ENCODE measurements at regions not wholly inside any gene's neighbourhood (a gene's known extent, or its start where the extent isn't known, plus 50 kb on each side); places are given as distances from the start of the nearest gene placed in this dataset.

DNA sequence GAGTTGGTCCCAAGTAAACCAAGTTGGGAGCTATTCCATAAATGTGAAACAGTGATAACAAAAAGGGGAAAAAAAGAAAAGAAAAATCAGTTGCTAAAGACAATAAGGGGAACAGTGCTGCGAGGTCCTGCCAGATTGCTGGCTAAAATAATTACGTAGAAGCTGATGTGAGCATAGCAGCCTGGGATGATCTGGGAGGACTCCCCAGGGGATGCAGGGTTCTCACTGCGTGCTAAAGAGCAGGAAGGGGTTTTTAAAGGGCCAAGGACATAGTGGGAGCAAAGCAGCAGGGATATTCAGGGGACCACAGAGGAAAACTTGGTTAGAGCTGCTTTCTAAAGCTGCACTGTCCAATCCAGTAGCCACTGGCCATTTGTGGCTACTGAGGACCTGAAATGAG is 133.0 kb upstream of the UMPS start:
- ChIA-PET CTCF (ENCODE audit: partially characterized antibody) (interaction anchor here (1.3 to 1.6 kb wide), 4 partner anchors 10 to 91 kb away, joined by 3 to 5 read pairs (median 4); no protein-coding TSS in a partner anchor), POLR2A (ENCODE audit: partially characterized antibody) (interaction anchor here (1.2 to 1.4 kb wide), 2 partner anchors 9 to 16 kb away, joined by 3 read pairs; no protein-coding TSS in a partner anchor)
- no peak overlapping the region for H3K23ac ChIP-seq (ENCODE audit: insufficient read length)
- H4K5ac ChIP-seq (ENCODE audit: insufficient read length, low read depth, low read length): no peak overlapping the region
- H3K56ac ChIP-seq (replicated peaks; ENCODE audit: insufficient read length, low read depth, low read length): no peak overlapping the region
- H2BK20ac ChIP-seq (ENCODE audit: low read length): no peak overlapping the region
- no peaks in the 10 kb centered on the region for H3K27me3 ChIP-seq (replicated peaks in 1 of 4; ENCODE audit: control insufficient read depth in 3 of 4, extremely low read depth in 1 of 4, insufficient read depth in 3 of 4, low read length in 3 of 4)
- H3K27ac ChIP-seq (ENCODE audit: low read depth, low read length): no peak overlapping the region
- no peaks in the 10 kb centered on the region for H3K9me3 ChIP-seq (ENCODE audit: insufficient read depth in 2 of 2, low read depth in 1 of 2, low read length in 1 of 2)
- FAIRE-seq (no peak), DNase-seq (ENCODE audit: low read depth in 1 of 2, low spot score in 2 of 2) (no peak)
- H3K4ac ChIP-seq (replicated peaks; ENCODE audit: insufficient read length, low read depth, low read length): no peak overlapping the region
- H3K4me3 ChIP-seq (ENCODE audit: extremely low read depth in 1 of 4, insufficient read depth in 2 of 4, low read depth in 3 of 4, low read length in 4 of 4): no peak overlapping the region
- H3K79me1 ChIP-seq (ENCODE audit: low read depth, low read length): no peaks in the 10 kb centered on the region
- WGBS, 2 experiments (ENCODE audit: extremely low coverage in 1 of 2, insufficient coverage in 1 of 2, insufficient read length in 1 of 2, insufficient replicate concordance in 2 of 2, low coverage in 1 of 2, low lambda C conversion rate in 2 of 2, missing lambda C conversion rate in 1 of 2): 73% methylated on average over 3 of the region's 3 CpGs; no CpG with 5 or more reads in 1 of the 2 experiments
- H2AFZ ChIP-seq (ENCODE audit: low read length): no peak overlapping the region
- no peak overlapping the region for H2BK120ac ChIP-seq (replicated peaks; ENCODE audit: low read depth, low read length)
- no peak overlapping the region for H2BK5ac ChIP-seq (ENCODE audit: low read depth, low read length)
- no peaks in the 10 kb centered on the region for H3K79me2 ChIP-seq (ENCODE audit: control insufficient read depth in 1 of 2, insufficient read depth in 2 of 2, low read length in 2 of 2)
- H4K8ac ChIP-seq (ENCODE audit: extremely low read depth, insufficient read depth, low read length): no peak overlapping the region
- H3K18ac ChIP-seq (ENCODE audit: extremely low read depth, low read length): no peak overlapping the region
- H3K9ac ChIP-seq (replicated peaks in 1 of 4; ENCODE audit: extremely low read depth in 1 of 4, low read depth in 3 of 4, low read length in 3 of 4): no peak overlapping the region
- TF ChIP-seq BCL11A (IDR thresholded peaks at IDR 0.05; ENCODE audit: low read depth in 2 of 2, low read length in 2 of 2) (no peak), ASH2L (IDR thresholded peaks at IDR 0.05; ENCODE audit: low read length) (no peak), JUN (IDR thresholded peaks at IDR 0.05; ENCODE audit: low read depth, low read length) (no peak), SP1 (IDR thresholded peaks at IDR 0.05; ENCODE audit: low read depth, low read length) (no peak), SP2 (IDR thresholded peaks at IDR 0.05; ENCODE audit: low read length) (no peak), SIX5 (IDR thresholded peaks at IDR 0.05; ENCODE audit: low read depth, low read length) (no peak), EGR1 (IDR thresholded peaks at IDR 0.05; ENCODE audit: borderline replicate concordance, low read depth, low read length) (no peak), RAD21 (IDR thresholded peaks at IDR 0.05 in 1 of 2, conservative IDR thresholded peaks at IDR 0.05 in 1 of 2; ENCODE audit: low read depth in 2 of 2, low read length in 2 of 2) (no peak), SIN3A (conservative IDR thresholded peaks at IDR 0.05 in 1 of 2, IDR thresholded peaks at IDR 0.05 in 1 of 2; ENCODE audit: low read depth in 1 of 2, low read length in 2 of 2) (no peak), RBBP5 (IDR thresholded peaks at IDR 0.05; ENCODE audit: borderline replicate concordance, low read depth, low read length) (no peak)
- TF ChIP-seq, protein P1, sequence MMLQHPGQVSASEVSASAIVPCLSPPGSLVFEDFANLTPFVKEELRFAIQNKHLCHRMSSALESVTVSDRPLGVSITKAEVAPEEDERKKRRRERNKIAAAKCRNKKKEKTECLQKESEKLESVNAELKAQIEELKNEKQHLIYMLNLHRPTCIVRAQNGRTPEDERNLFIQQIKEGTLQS (IDR thresholded peaks at IDR 0.05; ENCODE audit: insufficient read depth, low read depth, low read length): no peak
- H3K14ac ChIP-seq (ENCODE audit: insufficient read length): no peak overlapping the region
- H2BK15ac ChIP-seq (ENCODE audit: low read length): no peak overlapping the region
- no peak overlapping the region for H2BK12ac ChIP-seq (ENCODE audit: low read depth, low read length)
- H3K4me1 ChIP-seq (replicated peaks in 1 of 4; ENCODE audit: control insufficient read depth in 3 of 4, insufficient read depth in 4 of 4, low read length in 3 of 4): peaks cover 2 to 10% (median 7%) of the 10 kb centered on the region in 4 experiments; a peak in 6 of 7 replicates
- H3K23me2 ChIP-seq (ENCODE audit: low read depth, low read length): no peaks in the 10 kb centered on the region
- H4K20me1 ChIP-seq (replicated peaks in 1 of 2; ENCODE audit: control insufficient read depth in 1 of 2, insufficient read depth in 2 of 2, low read length in 2 of 2): no peaks in the 10 kb centered on the region
- H4K91ac ChIP-seq (replicated peaks; ENCODE audit: insufficient read length, low read length): no peak overlapping the region
- no peaks in the 10 kb centered on the region for H3K36me3 ChIP-seq (ENCODE audit: control insufficient read depth in 2 of 4, insufficient read depth in 4 of 4, low read length in 3 of 4)
- H3K4me2 ChIP-seq (ENCODE audit: insufficient read depth in 1 of 2, low read depth in 2 of 2, low read length in 2 of 2): no peak overlapping the region
- no peak overlapping the region for H2AK5ac ChIP-seq (ENCODE audit: low read depth, low read length)
